Esophagus muscularis mucosa (tissue), 4 donors: ENCODE measurements at regions not wholly inside any gene's neighbourhood (a gene's known extent, or its start where the extent isn't known, plus 50 kb on each side); places are given as distances from the start of the nearest gene placed in this dataset.

Experiments used
- CTCF ChIP-seq, 3 experiments: fragments of 200-600 bp in 2 of 3; fragments of 450-650 bp in 1 of 3; sonication (generic) in 2 of 3; IDR thresholded peaks; one replicate each; pipeline ENCODE4 v1.5.1; 2017 to 2019; ENCODE audit warnings: antibody characterized with exemption in 3 of 3, mild to moderate bottlenecking in 2 of 3, moderate library complexity in 1 of 3
- EP300 ChIP-seq: sonication (generic); formaldehyde crosslinking; IDR thresholded peaks from one replicate; pipeline ENCODE4 v1.6.1; 2017; ENCODE audit warnings: antibody characterized with exemption
- POLR2A ChIP-seq: fragments of 450-650 bp; IDR thresholded peaks from one replicate; pipeline ENCODE4 v1.6.1; 2017; ENCODE audit warnings: antibody characterized with exemption, moderate library complexity, mild to moderate bottlenecking, low read depth

GRCh38 chr22:48096851-48097665 is 1334.6 kb downstream of the TBC1D22A start:
- no peak for TF ChIP-seq EP300
- no peak for TF ChIP-seq CTCF (IDR thresholded peaks at IDR 0.05)
- TF ChIP-seq POLR2A: no peak
